Stimulated activated CD4-positive, alpha-beta T cell treated with anti-CD3 and anti-CD28 coated beads, Interleukin-12 subunit alpha, Interleukin-12 subunit beta, amount 100 ng/mL, for 48 hours (primary cell): ENCODE measurements at regions not wholly inside any gene's neighbourhood (a gene's known extent, or its start where the extent isn't known, plus 50 kb on each side); places are given as distances from the start of the nearest gene placed in this dataset.
A peak's percentile ranks its signal among the peaks of the same experiment; 100 is the strongest.
"Not testable (repeated sequence)": the region's sequence is repeated elsewhere in the genome, so short reads cannot be mapped to it uniquely, and the experiment has no call there.

Experiments used
- DNase-seq, 3 donors: peaks; one replicate each; pipeline ENCODE4 v3.0.0-alpha.2; 2020; ENCODE audit warnings: low read depth in 2 of 3, low spot score in 1 of 3

- DNase-seq: no peak
Observed at GRCh38 chr4:85102606-85103005, 136.1 kb upstream of the WDFY3 start.

GRCh38 chr4:85106166-85106565 is 139.7 kb upstream of the WDFY3 start:
- DNase-seq: no peak

GRCh38 chr4:85106805-85107336 is 140.4 kb upstream of the WDFY3 start:
- no peak for DNase-seq

- DNase-seq: no peak
Observed at GRCh38 chr4:85107553-85107952, 141.1 kb upstream of the WDFY3 start.

GRCh38 chr4:85113706-85114105 is 147.2 kb upstream of the WDFY3 start:
- no peak for DNase-seq

- no peak for DNase-seq
Observed at GRCh38 chr4:85114526-85114925, 148.0 kb upstream of the WDFY3 start.

GRCh38 chr4:85116008-85116407 is 149.5 kb upstream of the WDFY3 start:
- no peak for DNase-seq

- DNase-seq: no peak
Observed at GRCh38 chr4:85125688-85126087, 159.2 kb upstream of the WDFY3 start.

GRCh38 chr4:85126991-85127591 is 160.6 kb upstream of the WDFY3 start:
- DNase-seq: no peak

- no peak for DNase-seq
Observed at GRCh38 chr4:85127653-85128052, 161.2 kb upstream of the WDFY3 start.

GRCh38 chr4:85128246-85129204 is 162.0 kb upstream of the WDFY3 start:
- no peak for DNase-seq

- not testable (repeated sequence) for DNase-seq
Observed at GRCh38 chr4:85129354-85130125, 163.1 kb upstream of the WDFY3 start.

GRCh38 chr4:85132117-85132516 is 165.6 kb upstream of the WDFY3 start:
- DNase-seq: no peak

GRCh38 chr4:85132570-85132969 is 166.1 kb upstream of the WDFY3 start:
- no peak for DNase-seq

- DNase-seq: not testable (repeated sequence)
Observed at GRCh38 chr4:85139749-85140148, 173.3 kb upstream of the WDFY3 start.

- no peak for DNase-seq
Observed at GRCh38 chr4:85142451-85142850, 176.0 kb upstream of the WDFY3 start.

GRCh38 chr4:85147481-85148076 is 181.1 kb upstream of the WDFY3 start:
- DNase-seq: peak in 1 of 3 donors; percentile 1

GRCh38 chr4:85149676-85150075 is 183.2 kb upstream of the WDFY3 start:
- no peak for DNase-seq

GRCh38 chr4:85151371-85151770 is 184.9 kb upstream of the WDFY3 start:
- DNase-seq: no peak

GRCh38 chr4:85151786-85152185 is 185.3 kb upstream of the WDFY3 start:
- DNase-seq: no peak

GRCh38 chr4:85152480-85152879 is 186.0 kb upstream of the WDFY3 start:
- no peak for DNase-seq
